ENCODE measurements at regions not wholly inside any gene's neighbourhood (a gene's known extent, or its start where the extent isn't known, plus 50 kb on each side); places are given as distances from the start of the nearest gene placed in this dataset.

- no peak for DNase-seq (ENCODE audit: low read depth, low spot score)
- CTCF ChIA-PET = no interaction called here
- H3K9me3 ChIP-seq (ENCODE audit: control insufficient read depth, insufficient read depth, low read length) = peaks cover 21% of the 10 kb centered on the region; the same call in 1 of the 2 replicates
- POLR2A ChIA-PET = interaction anchor here (0.6 kb wide), 1 partner anchor 15 kb away, joined by 3 read pairs; no protein-coding TSS in a partner anchor
- H3K27me3 ChIP-seq (ENCODE audit: control insufficient read depth, insufficient read depth, low read length) = no peaks in the 10 kb centered on the region
- no peak overlapping the region for H3K27ac ChIP-seq (ENCODE audit: low read depth, low read length)
- no peak overlapping the region for H3K4me3 ChIP-seq (ENCODE audit: low read depth, low read length)
- TF ChIP-seq CTCF (IDR thresholded peaks at IDR 0.05; ENCODE audit: low read depth, low read length) = no peak
These were observed 1080.1 kb upstream of the RBFOX1 start for GRCh38 chr16:6252541-6252940.

GRCh38 chr16:6250511-6250910 is 1082.1 kb upstream of the RBFOX1 start:
- Histone ChIP-seq H3K27me3 (ENCODE audit: control insufficient read depth, insufficient read depth, low read length) (no peaks in the 10 kb centered on the region), H3K4me3 (ENCODE audit: low read depth, low read length) (no peak overlapping the region), H3K9me3 (ENCODE audit: control insufficient read depth, insufficient read depth, low read length) (peaks cover 24% of the 10 kb centered on the region; the same call in 1 of the 2 replicates), H3K27ac (ENCODE audit: low read depth, low read length) (no peak overlapping the region)
- POLR2A ChIA-PET = no interaction called here
- DNase-seq (ENCODE audit: low read depth, low spot score) = no peak
- TF ChIP-seq CTCF (IDR thresholded peaks at IDR 0.05; ENCODE audit: low read depth, low read length) = no peak
- CTCF ChIA-PET = no interaction called here

- DNase-seq (ENCODE audit: low read depth, low spot score) = no peak
- H3K27me3 ChIP-seq (ENCODE audit: control insufficient read depth, insufficient read depth, low read length) = no peaks in the 10 kb centered on the region
- H3K4me3 ChIP-seq (ENCODE audit: low read depth, low read length) = no peak overlapping the region
- H3K27ac ChIP-seq (ENCODE audit: low read depth, low read length) = no peak overlapping the region
- ChIA-PET POLR2A (no interaction called here), CTCF (no interaction called here)
- TF ChIP-seq CTCF (IDR thresholded peaks at IDR 0.05; ENCODE audit: low read depth, low read length) = no peak
- H3K9me3 ChIP-seq (ENCODE audit: control insufficient read depth, insufficient read depth, low read length) = peaks cover 20% of the 10 kb centered on the region; the same call in 1 of the 2 replicates
These were observed 1082.8 kb upstream of the RBFOX1 start for GRCh38 chr16:6249863-6250262.

GRCh38 chr16:6248199-6248598 is 1084.4 kb upstream of the RBFOX1 start:
- no peak for TF ChIP-seq CTCF (IDR thresholded peaks at IDR 0.05; ENCODE audit: low read depth, low read length)
- POLR2A ChIA-PET = no interaction called here

GRCh38 chr16:6247775-6248174 is 1084.9 kb upstream of the RBFOX1 start:
- ChIA-PET POLR2A (no interaction called here), CTCF (no interaction called here)
- H3K4me3 ChIP-seq (ENCODE audit: low read depth, low read length) = no peak overlapping the region
- peaks cover 30% of the 10 kb centered on the region; the same call in 1 of the 2 replicates for H3K9me3 ChIP-seq (ENCODE audit: control insufficient read depth, insufficient read depth, low read length)
- H3K27me3 ChIP-seq (ENCODE audit: control insufficient read depth, insufficient read depth, low read length) = no peaks in the 10 kb centered on the region
- no peak for TF ChIP-seq CTCF (IDR thresholded peaks at IDR 0.05; ENCODE audit: low read depth, low read length)
- DNase-seq (ENCODE audit: low read depth, low spot score) = no peak
- H3K27ac ChIP-seq (ENCODE audit: low read depth, low read length) = no peak overlapping the region

More at GRCh38 chr16:6248199-6248598, 1084.4 kb upstream of the RBFOX1 start:
- no peak for DNase-seq (ENCODE audit: low read depth, low spot score)
- Histone ChIP-seq H3K9me3 (ENCODE audit: control insufficient read depth, insufficient read depth, low read length) (peaks cover 30% of the 10 kb centered on the region; the same call in 1 of the 2 replicates), H3K27me3 (ENCODE audit: control insufficient read depth, insufficient read depth, low read length) (no peaks in the 10 kb centered on the region), H3K4me3 (ENCODE audit: low read depth, low read length) (no peak overlapping the region), H3K27ac (ENCODE audit: low read depth, low read length) (no peak overlapping the region)
- CTCF ChIA-PET = no interaction called here
